Type B pancreatic cell (in vitro differentiated cells): ENCODE measurements at regions not wholly inside any gene's neighbourhood (a gene's known extent, or its start where the extent isn't known, plus 50 kb on each side); places are given as distances from the start of the nearest gene placed in this dataset.
"Not testable (repeated sequence)": the region's sequence is repeated elsewhere in the genome, so short reads cannot be mapped to it uniquely, and the experiment has no call there.

Source experiments
- DNase-seq: peaks from one replicate; pipeline ENCODE4 v3.0.0; 2021; ENCODE audit warnings: mixed read lengths; ENCODE audit not compliant: unreplicated experiment; ENCODE audit errors: extremely low spot score
- H3K27ac Mint-ChIP-seq: 2 replicates; pipeline ENCODE4 v1.8.0; 2021; ENCODE audit warnings: mild to moderate bottlenecking, mixed read lengths
- H3K27me3 Mint-ChIP-seq: 2 replicates; pipeline ENCODE4 v1.8.0; 2021; ENCODE audit warnings: mixed read lengths
- H3K36me3 Mint-ChIP-seq: 2 replicates; pipeline ENCODE4 v1.8.0; 2021; ENCODE audit warnings: mixed read lengths
- H3K4me1 Mint-ChIP-seq: one replicate; pipeline ENCODE4 v1.8.0; 2021; ENCODE audit warnings: mixed read lengths; ENCODE audit not compliant: unreplicated experiment
- H3K4me3 Mint-ChIP-seq: 2 replicates; pipeline ENCODE4 v1.8.0; 2021; ENCODE audit warnings: mild to moderate bottlenecking, mixed read lengths
- H3K9me3 Mint-ChIP-seq: 2 replicates; pipeline ENCODE4 v1.8.0; 2021; ENCODE audit warnings: mixed read lengths
- TF ChIP-seq, protein P1 (sequence below): fragments of 200-600 bp; sonication (generic); conservative IDR thresholded peaks from 2 replicates; pipeline ENCODE4 v1.5.0; 2021; ENCODE audit warnings: antibody characterized with exemption, mild to moderate bottlenecking

DNA sequence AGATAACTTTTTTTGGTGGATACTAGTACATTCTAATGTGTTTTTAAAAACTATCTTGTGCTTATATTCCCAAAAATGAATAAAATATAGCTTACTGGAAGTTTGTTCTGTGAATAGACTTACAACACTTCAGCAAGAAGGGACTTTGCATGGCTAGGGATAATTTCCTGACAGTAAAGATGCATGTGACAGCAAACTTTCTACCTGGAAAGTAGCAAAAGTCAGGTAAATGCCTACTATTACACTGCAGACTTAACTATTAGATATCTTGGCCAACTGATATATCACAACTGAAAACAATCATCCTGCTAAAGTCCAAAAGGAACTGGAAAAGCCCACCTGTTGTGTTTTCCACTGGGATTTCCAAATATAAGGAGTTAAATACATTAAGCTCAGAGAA lies 1753.5 kb upstream of the CELF4 start:
- Mint-ChIP-seq H3K4me3 (no peak overlapping the region), H3K27me3 (no peaks in the 10 kb centered on the region), H3K9me3 (peaks cover 3% of the 10 kb centered on the region), H3K4me1 (no peaks in the 10 kb centered on the region), H3K36me3 (no peaks in the 10 kb centered on the region), H3K27ac (no peak overlapping the region)
- TF ChIP-seq, protein P1, sequence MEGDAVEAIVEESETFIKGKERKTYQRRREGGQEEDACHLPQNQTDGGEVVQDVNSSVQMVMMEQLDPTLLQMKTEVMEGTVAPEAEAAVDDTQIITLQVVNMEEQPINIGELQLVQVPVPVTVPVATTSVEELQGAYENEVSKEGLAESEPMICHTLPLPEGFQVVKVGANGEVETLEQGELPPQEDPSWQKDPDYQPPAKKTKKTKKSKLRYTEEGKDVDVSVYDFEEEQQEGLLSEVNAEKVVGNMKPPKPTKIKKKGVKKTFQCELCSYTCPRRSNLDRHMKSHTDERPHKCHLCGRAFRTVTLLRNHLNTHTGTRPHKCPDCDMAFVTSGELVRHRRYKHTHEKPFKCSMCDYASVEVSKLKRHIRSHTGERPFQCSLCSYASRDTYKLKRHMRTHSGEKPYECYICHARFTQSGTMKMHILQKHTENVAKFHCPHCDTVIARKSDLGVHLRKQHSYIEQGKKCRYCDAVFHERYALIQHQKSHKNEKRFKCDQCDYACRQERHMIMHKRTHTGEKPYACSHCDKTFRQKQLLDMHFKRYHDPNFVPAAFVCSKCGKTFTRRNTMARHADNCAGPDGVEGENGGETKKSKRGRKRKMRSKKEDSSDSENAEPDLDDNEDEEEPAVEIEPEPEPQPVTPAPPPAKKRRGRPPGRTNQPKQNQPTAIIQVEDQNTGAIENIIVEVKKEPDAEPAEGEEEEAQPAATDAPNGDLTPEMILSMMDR: no peak
- no peak for DNase-seq

DNA sequence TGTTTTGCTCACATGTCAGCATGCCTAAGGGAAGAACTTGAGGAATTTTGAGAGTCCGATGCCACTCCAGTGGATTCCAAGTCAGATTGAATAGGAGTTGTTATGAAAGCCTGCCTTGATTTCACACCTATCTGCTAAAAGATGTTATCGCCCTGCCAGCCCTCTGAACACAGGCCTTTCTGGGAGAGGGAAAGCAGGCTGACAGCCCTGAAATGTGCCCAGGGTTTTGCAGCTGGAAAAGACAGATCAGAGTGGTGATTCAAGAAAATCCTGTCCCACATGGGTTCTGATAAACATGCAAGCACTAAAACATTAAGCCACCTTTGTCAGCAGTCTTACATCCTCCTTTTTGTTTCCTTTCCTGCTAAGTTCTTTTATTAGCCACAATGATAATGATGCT lies 1752.9 kb upstream of the CELF4 start:
- Mint-ChIP-seq H3K9me3 (peaks cover 3% of the 10 kb centered on the region), H3K27me3 (no peaks in the 10 kb centered on the region), H3K4me1 (peaks cover 4% of the 10 kb centered on the region), H3K36me3 (no peaks in the 10 kb centered on the region), H3K4me3 (no peak overlapping the region), H3K27ac (no peak overlapping the region)
- TF ChIP-seq, protein P1: no peak
- no peak for DNase-seq

DNA sequence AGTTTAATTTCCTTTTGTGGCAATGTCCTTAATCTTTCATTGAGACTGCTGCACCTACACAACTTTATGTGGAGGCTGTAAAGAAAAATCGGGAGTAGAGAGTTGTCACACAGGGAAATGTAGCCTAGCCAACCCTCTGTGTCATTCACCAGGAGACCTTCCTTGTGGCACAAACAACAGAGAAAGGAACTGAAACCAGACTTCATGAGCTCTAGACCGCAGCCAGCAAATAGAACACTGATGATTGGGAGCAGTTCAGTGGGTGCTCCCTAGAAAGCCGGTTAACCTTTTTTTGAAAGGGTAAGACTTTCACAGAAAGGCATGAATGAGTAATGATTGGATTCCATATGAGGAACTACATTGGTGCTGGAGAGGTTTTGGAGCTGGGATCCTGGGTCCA lies 1752.4 kb upstream of the CELF4 start:
- Mint-ChIP-seq H3K4me3 (no peak overlapping the region), H3K27ac (no peak overlapping the region), H3K9me3 (peaks cover 3% of the 10 kb centered on the region), H3K4me1 (peaks cover 4% of the 10 kb centered on the region), H3K36me3 (no peaks in the 10 kb centered on the region), H3K27me3 (no peaks in the 10 kb centered on the region)
- TF ChIP-seq, protein P1: no peak
- DNase-seq: no peak

DNA sequence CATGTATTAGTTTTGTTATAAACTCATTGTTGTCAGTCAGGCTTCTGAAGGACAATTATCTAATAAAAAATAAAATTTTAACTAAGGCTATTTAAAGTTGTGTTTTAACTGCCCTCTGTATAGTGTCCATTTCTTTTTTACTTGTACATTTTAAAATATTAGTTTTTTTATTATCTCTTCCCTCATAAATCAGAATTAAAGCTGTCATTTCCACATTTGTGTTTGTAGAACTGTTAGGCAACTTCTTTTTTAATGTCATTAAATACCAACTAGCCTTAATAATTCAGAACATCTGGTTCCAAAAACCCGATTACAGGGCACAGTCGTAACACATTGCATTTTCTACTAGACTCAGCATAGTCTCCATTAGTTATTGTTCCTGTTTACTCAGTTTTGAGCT lies 1749.0 kb upstream of the CELF4 start:
- Mint-ChIP-seq H3K27ac (no peak overlapping the region), H3K4me1 (peaks cover 4% of the 10 kb centered on the region), H3K9me3 (peaks cover 9% of the 10 kb centered on the region), H3K27me3 (no peaks in the 10 kb centered on the region), H3K4me3 (no peak overlapping the region), H3K36me3 (no peaks in the 10 kb centered on the region)
- no peak for DNase-seq
- TF ChIP-seq, protein P1: no peak

DNA sequence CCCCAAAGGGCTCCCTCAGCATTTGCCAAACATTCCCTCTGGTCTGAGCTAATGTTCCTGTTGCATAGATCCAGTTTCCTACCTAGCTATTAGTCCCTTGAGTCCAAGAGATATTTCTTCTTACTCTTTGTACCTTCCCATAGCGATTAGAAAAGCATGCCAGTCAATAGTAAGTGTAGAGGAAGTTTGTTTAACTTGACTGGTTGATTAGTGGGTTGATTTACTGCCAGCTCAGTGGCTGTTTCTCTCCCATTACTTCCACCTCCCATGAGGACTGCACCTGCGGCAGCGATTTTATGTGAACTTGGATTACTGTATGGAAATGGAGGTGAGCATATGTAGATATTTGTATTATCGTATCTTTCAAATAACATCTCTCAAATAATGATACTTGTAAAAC lies 1748.4 kb upstream of the CELF4 start:
- DNase-seq: no peak
- no peaks in the 10 kb centered on the region for H3K36me3 Mint-ChIP-seq
- H3K4me3 Mint-ChIP-seq: no peak overlapping the region
- no peak overlapping the region for H3K27ac Mint-ChIP-seq
- peaks cover 9% of the 10 kb centered on the region for H3K9me3 Mint-ChIP-seq
- TF ChIP-seq, protein P1: no peak
- H3K27me3 Mint-ChIP-seq: no peaks in the 10 kb centered on the region
- peaks cover 4% of the 10 kb centered on the region for H3K4me1 Mint-ChIP-seq

DNA sequence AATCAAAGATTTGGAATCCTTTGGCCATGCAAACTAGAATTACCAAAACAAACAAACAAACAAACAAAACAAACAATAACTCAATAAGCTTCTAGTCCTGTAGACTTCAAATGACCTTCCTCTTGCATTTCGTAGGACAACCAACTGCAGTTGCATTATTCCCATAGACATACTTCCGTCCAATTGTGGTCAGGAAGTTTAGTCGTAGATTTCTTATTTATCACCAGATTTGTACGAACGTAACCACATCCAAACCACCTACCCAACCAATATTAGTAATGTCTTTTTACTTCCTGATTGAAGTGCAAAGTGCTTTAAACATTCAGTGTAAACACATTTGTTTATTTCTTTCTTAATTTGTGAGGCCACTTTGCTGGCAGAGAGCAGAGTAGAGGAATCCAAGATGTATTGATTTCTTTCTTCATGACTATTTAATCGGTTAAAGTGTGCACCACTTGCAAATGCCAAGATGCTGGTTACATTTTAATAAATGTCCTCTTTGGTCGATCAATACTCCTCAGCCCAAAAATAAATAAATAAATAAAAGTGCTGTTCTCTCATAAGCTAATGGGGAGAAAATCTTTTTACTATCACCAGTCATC lies 1745.6 kb upstream of the CELF4 start:
- H3K27ac Mint-ChIP-seq: no peak overlapping the region
- H3K36me3 Mint-ChIP-seq: no peaks in the 10 kb centered on the region
- H3K27me3 Mint-ChIP-seq: no peaks in the 10 kb centered on the region

DNA sequence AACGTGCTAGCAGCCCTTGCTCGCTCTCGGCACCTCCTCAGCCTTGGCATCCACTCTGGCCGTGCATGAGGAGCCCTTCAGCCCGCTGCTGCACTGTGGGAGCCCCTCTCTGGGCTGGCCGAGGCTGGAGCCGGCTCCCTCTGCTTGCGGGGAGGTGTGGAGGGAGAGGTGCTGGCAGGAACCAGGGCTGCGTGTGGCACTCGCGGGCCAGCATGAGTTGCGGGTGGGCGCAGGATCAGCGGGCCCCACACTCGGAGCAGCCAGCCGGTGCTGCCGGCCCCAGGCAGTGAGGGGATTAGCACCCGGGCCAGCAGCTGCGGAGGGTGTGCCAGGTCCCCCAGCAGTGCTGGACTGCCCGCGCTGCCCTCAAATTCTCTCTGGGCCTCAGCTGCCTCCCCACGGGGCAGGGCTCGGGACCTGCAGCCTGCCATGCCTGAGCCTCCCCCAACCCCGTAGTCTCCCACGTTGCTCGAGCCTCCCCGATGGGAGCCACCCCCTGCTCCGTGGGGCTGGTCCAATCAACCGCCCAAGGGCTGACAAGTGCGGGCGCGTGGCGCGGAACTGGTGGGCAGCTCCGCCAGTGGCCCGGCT lies 1743.4 kb upstream of the CELF4 start:
- H3K9me3 Mint-ChIP-seq, H3K4me1 Mint-ChIP-seq, H3K27me3 Mint-ChIP-seq, H3K36me3 Mint-ChIP-seq, H3K4me3 Mint-ChIP-seq, DNase-seq, H3K27ac Mint-ChIP-seq: not testable (repeated sequence)

More for the DNA sequence above, 1745.6 kb upstream of the CELF4 start:
- no peak for DNase-seq
- peaks cover 4% of the 10 kb centered on the region for H3K4me1 Mint-ChIP-seq
- no peak overlapping the region for H3K4me3 Mint-ChIP-seq
- peaks cover 6% of the 10 kb centered on the region for H3K9me3 Mint-ChIP-seq
- TF ChIP-seq, protein P1: no peak
